Esophagus muscularis mucosa (tissue), 4 donors: ENCODE measurements at regions not wholly inside any gene's neighbourhood (a gene's known extent, or its start where the extent isn't known, plus 50 kb on each side); places are given as distances from the start of the nearest gene placed in this dataset.

Experiments
- EP300 ChIP-seq: sonication (generic); formaldehyde crosslinking; IDR thresholded peaks from one replicate; pipeline ENCODE4 v1.6.1; 2017; ENCODE audit warnings: antibody characterized with exemption
- POLR2A ChIP-seq: fragments of 450-650 bp; IDR thresholded peaks from one replicate; pipeline ENCODE4 v1.6.1; 2017; ENCODE audit warnings: antibody characterized with exemption, moderate library complexity, mild to moderate bottlenecking, low read depth
- POLR2AphosphoS5 ChIP-seq, 2 donors: sonication (generic); formaldehyde crosslinking; IDR thresholded peaks; one replicate each; pipeline ENCODE4 v1.6.1; 2017; ENCODE audit warnings: antibody characterized with exemption in 2 of 2
- TF ChIP-seq, protein P1 (sequence below), 3 experiments: fragments of 200-600 bp in 2 of 3; fragments of 450-650 bp in 1 of 3; sonication (generic) in 2 of 3; IDR thresholded peaks; one replicate each; pipeline ENCODE4 v1.5.1; 2017 to 2019; ENCODE audit warnings: antibody characterized with exemption in 3 of 3, mild to moderate bottlenecking in 2 of 3, moderate library complexity in 1 of 3

DNA sequence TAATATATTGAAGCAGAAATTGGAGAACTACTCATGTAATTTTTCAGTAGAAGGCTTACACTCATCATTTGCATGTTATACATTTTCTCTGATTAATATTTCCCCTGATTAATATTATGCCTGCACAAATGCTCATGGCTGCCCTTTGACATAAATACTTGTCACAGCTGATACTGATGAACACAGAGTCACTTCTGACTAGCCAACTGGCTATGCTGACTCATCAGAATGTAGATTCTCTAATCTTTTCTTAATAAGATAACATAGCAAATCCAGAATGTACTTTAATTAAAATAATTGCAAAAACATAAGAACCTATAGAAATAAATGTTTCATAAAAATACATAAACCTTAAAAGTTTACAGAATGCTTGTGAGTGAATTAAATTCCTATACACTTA, 52.4 kb upstream of the C4orf54 start:
- TF ChIP-seq, protein P1, sequence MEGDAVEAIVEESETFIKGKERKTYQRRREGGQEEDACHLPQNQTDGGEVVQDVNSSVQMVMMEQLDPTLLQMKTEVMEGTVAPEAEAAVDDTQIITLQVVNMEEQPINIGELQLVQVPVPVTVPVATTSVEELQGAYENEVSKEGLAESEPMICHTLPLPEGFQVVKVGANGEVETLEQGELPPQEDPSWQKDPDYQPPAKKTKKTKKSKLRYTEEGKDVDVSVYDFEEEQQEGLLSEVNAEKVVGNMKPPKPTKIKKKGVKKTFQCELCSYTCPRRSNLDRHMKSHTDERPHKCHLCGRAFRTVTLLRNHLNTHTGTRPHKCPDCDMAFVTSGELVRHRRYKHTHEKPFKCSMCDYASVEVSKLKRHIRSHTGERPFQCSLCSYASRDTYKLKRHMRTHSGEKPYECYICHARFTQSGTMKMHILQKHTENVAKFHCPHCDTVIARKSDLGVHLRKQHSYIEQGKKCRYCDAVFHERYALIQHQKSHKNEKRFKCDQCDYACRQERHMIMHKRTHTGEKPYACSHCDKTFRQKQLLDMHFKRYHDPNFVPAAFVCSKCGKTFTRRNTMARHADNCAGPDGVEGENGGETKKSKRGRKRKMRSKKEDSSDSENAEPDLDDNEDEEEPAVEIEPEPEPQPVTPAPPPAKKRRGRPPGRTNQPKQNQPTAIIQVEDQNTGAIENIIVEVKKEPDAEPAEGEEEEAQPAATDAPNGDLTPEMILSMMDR (IDR thresholded peaks at IDR 0.05) = no peak
- TF ChIP-seq POLR2A = no peak
- TF ChIP-seq POLR2AphosphoS5 (IDR thresholded peaks at IDR 0.05) = no peak
- no peak for TF ChIP-seq EP300
